DMS79 (cell line): ENCODE measurements at regions not wholly inside any gene's neighbourhood (a gene's known extent, or its start where the extent isn't known, plus 50 kb on each side); places are given as distances from the start of the nearest gene placed in this dataset.
"Not testable (repeated sequence)": the region's sequence is repeated elsewhere in the genome, so short reads cannot be mapped to it uniquely, and the experiment has no call there.

Source experiments
- DNase-seq: peaks from one replicate; lab custom pipeline; 2025; lab: John Stamatoyannopoulos, UW

- no peak for DNase-seq
Observed at GRCh38 chr9:75780185-75780584, 110.3 kb upstream of the PCSK5 start.

- no peak for DNase-seq
Observed at GRCh38 chr9:75788006-75788634, 102.4 kb upstream of the PCSK5 start.

- no peak for DNase-seq
Observed at GRCh38 chr9:75797085-75797580, 93.3 kb upstream of the PCSK5 start.

- DNase-seq, result no peak
Observed at GRCh38 chr9:75798505-75798904, 92.0 kb upstream of the PCSK5 start.

- no peak for DNase-seq
Observed at GRCh38 chr9:75803130-75803529, 87.3 kb upstream of the PCSK5 start.

- no peak for DNase-seq
Observed at GRCh38 chr9:75810063-75810462, 80.4 kb upstream of the PCSK5 start.

- no peak for DNase-seq
Observed at GRCh38 chr9:75811692-75812091, 78.8 kb upstream of the PCSK5 start.

- no peak for DNase-seq
Observed at GRCh38 chr9:75812141-75812540, 78.3 kb upstream of the PCSK5 start.

GRCh38 chr9:75814667-75815066 lies 75.8 kb upstream of the PCSK5 start:
- no peak for DNase-seq

- DNase-seq, result not testable (repeated sequence)
Observed at GRCh38 chr9:75820471-75821115, 69.9 kb upstream of the PCSK5 start.

- DNase-seq, result no peak
Observed at GRCh38 chr9:75823151-75823550, 67.3 kb upstream of the PCSK5 start.

GRCh38 chr9:75824816-75825568 lies 65.5 kb upstream of the PCSK5 start:
- no peak for DNase-seq

GRCh38 chr9:75826314-75826713 lies 64.2 kb upstream of the PCSK5 start:
- no peak for DNase-seq

- no peak for DNase-seq
Observed at GRCh38 chr9:75830303-75830702, 60.2 kb upstream of the PCSK5 start.

- DNase-seq, result no peak
Observed at GRCh38 chr9:75833778-75834177, 56.7 kb upstream of the PCSK5 start.

- no peak for DNase-seq
Observed at GRCh38 chr9:75834878-75835277, 55.6 kb upstream of the PCSK5 start.
